A549 (cell line): ENCODE measurements at regions not wholly inside any gene's neighbourhood (a gene's known extent, or its start where the extent isn't known, plus 50 kb on each side); places are given as distances from the start of the nearest gene placed in this dataset.

Experiments
- ATAC-seq, 2 experiments: fragments of 200-7000 bp in 1 of 2; fragments of >200 bp in 1 of 2; cut with Nextera tagmentation in 1 of 2; cut with Tn5 transposase in 1 of 2; 3 replicates each; pipeline versions ENCODE4 v1.8.0 to v1.9.1; 2018 to 2020; ENCODE audit warnings: mild to moderate bottlenecking in 1 of 2, moderate library complexity in 1 of 2
- CTCF ChIA-PET: fragments of 300-600 bp; sonication (Branson Sonifier 250); formaldehyde crosslinking; extraction: SDS; loops from one replicate; lab custom pipeline; 2021; ENCODE audit warnings: antibody characterized with exemption, inconsistent platforms; lab: Yijun Ruan, JAX
- POLR2A ChIA-PET: fragments of 350-600 bp; formaldehyde crosslinking; extraction: SDS; loops from one replicate; lab custom pipeline; 2021; ENCODE audit warnings: antibody characterized with exemption, inconsistent platforms; lab: Yijun Ruan, JAX
- DNase-seq, 2 experiments: peaks; one replicate each; pipeline versions ENCODE4 v3.0.0 to v3.0.0-alpha.2; 2011 to 2016; ENCODE audit warnings: low read depth in 1 of 2, low spot score in 1 of 2
- FAIRE-seq: peaks from 2 replicates; lab custom pipeline; 2011; peaks lifted over from hg19 to GRCh38; lab: Jason Lieb, UNC
- H3K27ac ChIP-seq, 2 experiments: fragments of >200 bp; sonication (Bioruptor Twin); formaldehyde crosslinking; 3 replicates each; pipeline ENCODE4 v1.5.1; 2016 to 2017
- H3K4me1 ChIP-seq: fragments of >200 bp; sonication (Bioruptor Twin); formaldehyde crosslinking; 3 replicates; pipeline ENCODE4 v1.6.1; 2016
- H3K4me2 ChIP-seq: fragments of >200 bp; sonication (Bioruptor Twin); formaldehyde crosslinking; 3 replicates; pipeline ENCODE4 v1.6.1; 2016
- H3K4me3 ChIP-seq: fragments of >200 bp; sonication (Bioruptor Twin); formaldehyde crosslinking; 3 replicates; pipeline ENCODE4 v1.5.1; 2016
- H3K9me3 ChIP-seq: fragments of >200 bp; sonication (Bioruptor Twin); formaldehyde crosslinking; 3 replicates; pipeline ENCODE4 v1.6.1; 2016
- BHLHE40 ChIP-seq: IDR thresholded peaks from 2 replicates; pipeline ENCODE4 v1.6.1; 2012; ENCODE audit warnings: low read depth, low read length, inconsistent platforms
- CTCF ChIP-seq: fragments of >200 bp; sonication (Bioruptor Twin); formaldehyde crosslinking; IDR thresholded peaks from 3 replicates; pipeline ENCODE4 v1.5.1; 2016
- EHMT2 ChIP-seq: fragments of 200-600 bp; sonication (generic); IDR thresholded peaks from 2 replicates; pipeline ENCODE4 v1.6.1; 2016; ENCODE audit warnings: antibody characterized with exemption, low read depth, mild to moderate bottlenecking, moderate library complexity
- EP300 ChIP-seq, 2 experiments: fragments of >200 bp; sonication (Bioruptor Twin); formaldehyde crosslinking; IDR thresholded peaks; 2 replicates in 1 of 2; 3 replicates in 1 of 2; pipeline ENCODE4 v1.6.1; 2016 to 2017
- JUN ChIP-seq, 2 experiments: fragments of >200 bp; sonication (Bioruptor Twin); formaldehyde crosslinking; IDR thresholded peaks; 2 replicates in 1 of 2; 3 replicates in 1 of 2; pipeline ENCODE4 v1.6.1; 2016 to 2017
- KDM5A ChIP-seq: fragments of 200-600 bp; sonication (generic); IDR thresholded peaks from 2 replicates; pipeline ENCODE4 v1.6.1; 2016; ENCODE audit warnings: antibody characterized with exemption, mild to moderate bottlenecking
- MAFK ChIP-seq: fragments of 450-650 bp; IDR thresholded peaks from 2 replicates; pipeline ENCODE4 v1.6.1; 2014; ENCODE audit not compliant: partially characterized antibody
- PHF8 ChIP-seq: fragments of 200-600 bp; sonication (generic); IDR thresholded peaks from 2 replicates; pipeline ENCODE4 v1.6.1; 2016; ENCODE audit warnings: low read depth, mild to moderate bottlenecking, antibody characterized with exemption, moderate library complexity, borderline replicate concordance
- RFX5 ChIP-seq: fragments of 450-650 bp; IDR thresholded peaks from 2 replicates; pipeline ENCODE4 v1.7.1; 2014; ENCODE audit warnings: antibody characterized with exemption, mild to moderate bottlenecking, moderate library complexity
- ZC3H11A ChIP-seq: fragments of 450-650 bp; IDR thresholded peaks from 2 replicates; pipeline ENCODE4 v1.6.1; 2014; ENCODE audit warnings: antibody characterized with exemption, mild to moderate bottlenecking
- ZSCAN20 ChIP-seq: fragments of 250-450 bp; sonication (Bioruptor Pico); IDR thresholded peaks from 2 replicates; pipeline ENCODE4 v1.8.0; 2022; ENCODE audit warnings: mild to moderate bottlenecking, moderate library complexity
- WGBS: methylation state at CpG from one replicate; pipeline ENCODE4 v1.1.6; 2017; ENCODE audit errors: missing lambda C conversion rate; 5-methylcytosine and 5-hydroxymethylcytosine counted together
- TF ChIP-seq, protein P1 (sequence below): IDR thresholded peaks from 2 replicates; pipeline ENCODE4 v1.6.1; 2012
- TF ChIP-seq, protein P2 (sequence below): fragments of >200 bp; sonication (Bioruptor Twin); formaldehyde crosslinking; IDR thresholded peaks from 2 replicates; pipeline ENCODE4 v1.6.1; 2016

GRCh38 chr1:78214334-78214733 lies 168.6 kb downstream of the GIPC2 start:
- Histone ChIP-seq H3K27ac (no peak overlapping the region), H3K4me1 (no peaks in the 10 kb centered on the region), H3K9me3 (no peaks in the 10 kb centered on the region), H3K4me2 (no peak overlapping the region), H3K4me3 (no peak overlapping the region)
- FAIRE-seq (no peak), DNase-seq (no peak), ATAC-seq (no peak)
- TF ChIP-seq, protein P1, sequence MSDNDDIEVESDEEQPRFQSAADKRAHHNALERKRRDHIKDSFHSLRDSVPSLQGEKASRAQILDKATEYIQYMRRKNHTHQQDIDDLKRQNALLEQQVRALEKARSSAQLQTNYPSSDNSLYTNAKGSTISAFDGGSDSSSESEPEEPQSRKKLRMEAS = no peak
- TF ChIP-seq PHF8 = no peak
- TF ChIP-seq CTCF = no peak
- TF ChIP-seq, protein P2, sequence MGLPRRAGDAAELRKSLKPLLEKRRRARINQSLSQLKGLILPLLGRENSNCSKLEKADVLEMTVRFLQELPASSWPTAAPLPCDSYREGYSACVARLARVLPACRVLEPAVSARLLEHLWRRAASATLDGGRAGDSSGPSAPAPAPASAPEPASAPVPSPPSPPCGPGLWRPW = no peak
- POLR2A ChIA-PET = no interaction called here
- 60% methylated on average over 3 of the region's 4 CpGs for WGBS
- CTCF ChIA-PET = no interaction called here

GRCh38 chr1:78222225-78222959 lies 176.6 kb downstream of the GIPC2 start:
- POLR2A ChIA-PET = no interaction called here
- FAIRE-seq (no peak), ATAC-seq (no peak), DNase-seq (no peak)
- H3K4me3 ChIP-seq = no peak overlapping the region
- CTCF ChIA-PET = no interaction called here
- no peak overlapping the region for H3K27ac ChIP-seq
- H3K4me2 ChIP-seq = no peak overlapping the region
- 7% methylated on average over 5 of the region's 5 CpGs for WGBS
- TF ChIP-seq ZSCAN20 (CRISPR knock-in tag) = no peak
- no peak for TF ChIP-seq BHLHE40
- no peak for TF ChIP-seq EHMT2
- no peak for TF ChIP-seq MAFK
- TF ChIP-seq KDM5A = no peak
- TF ChIP-seq EP300 (IDR thresholded peaks at IDR 0.05) = no peak
- H3K9me3 ChIP-seq = no peaks in the 10 kb centered on the region
- no peaks in the 10 kb centered on the region for H3K4me1 ChIP-seq

DNA sequence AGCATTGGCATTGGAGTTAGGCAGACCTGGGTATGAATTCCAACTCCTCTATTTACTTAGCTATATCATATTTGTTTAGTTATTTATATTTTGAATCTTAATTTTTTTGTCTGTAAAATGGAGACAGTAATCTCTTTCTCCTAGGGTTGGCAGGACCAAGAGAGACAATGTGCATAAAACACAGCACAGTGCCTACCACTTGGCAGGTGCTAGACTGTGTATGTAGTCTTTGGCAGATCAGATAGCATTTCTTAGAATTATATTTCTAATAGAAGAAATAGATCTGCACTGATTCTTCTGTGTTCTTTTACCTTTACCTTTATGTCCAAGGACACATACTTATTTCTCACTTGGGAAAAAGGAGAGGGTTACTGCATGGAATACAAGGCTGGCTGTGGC lies 177.2 kb downstream of the GIPC2 start:
- ChIA-PET POLR2A (no interaction called here), CTCF (no interaction called here)
- H3K4me1 ChIP-seq = no peaks in the 10 kb centered on the region
- H3K4me3 ChIP-seq = no peak overlapping the region
- DNase-seq (no peak), ATAC-seq (no peak), FAIRE-seq (no peak)
- no peak for TF ChIP-seq CTCF
- H3K27ac ChIP-seq = no peak overlapping the region
- H3K9me3 ChIP-seq = no peaks in the 10 kb centered on the region
- H3K4me2 ChIP-seq = no peak overlapping the region

GRCh38 chr1:78223417-78224215 lies 177.8 kb downstream of the GIPC2 start:
- POLR2A ChIA-PET = no interaction called here
- Histone ChIP-seq H3K4me1 (no peaks in the 10 kb centered on the region), H3K9me3 (no peaks in the 10 kb centered on the region), H3K4me2 (no peak overlapping the region), H3K4me3 (no peak overlapping the region), H3K27ac (no peak overlapping the region)
- CTCF ChIA-PET = no interaction called here
- ATAC-seq (no peak), DNase-seq (no peak), FAIRE-seq (no peak)
- WGBS = 12% methylated on average over 6 of the region's 6 CpGs
- TF ChIP-seq, protein P2 = no peak
- TF ChIP-seq RFX5 (no peak), ZC3H11A (no peak), JUN (IDR thresholded peaks at IDR 0.05) (no peak)
